ENCODE measurements at regions not wholly inside any gene's neighbourhood (a gene's known extent, or its start where the extent isn't known, plus 50 kb on each side); places are given as distances from the start of the nearest gene placed in this dataset.
A peak's percentile ranks its signal among the peaks of the same experiment; 100 is the strongest.

- Histone ChIP-seq H3K27me3 (ENCODE audit: control insufficient read depth in 1 of 2, insufficient read depth in 2 of 2, low read length in 2 of 2) (no peaks in the 10 kb centered on the region), H3K9me3 (ENCODE audit: control insufficient read depth in 2 of 2, low read length in 2 of 2) (no peaks in the 10 kb centered on the region), H3K4me1 (ENCODE audit: control insufficient read depth, insufficient read depth, low read length) (peaks cover 12% of the 10 kb centered on the region), H3K9ac (ENCODE audit: low read length in 2 of 2) (no peak overlapping the region), H3K4me3 (ENCODE audit: low read length in 2 of 2) (no peak overlapping the region), H3K36me3 (ENCODE audit: control insufficient read depth in 2 of 2, insufficient read depth in 2 of 2, low read length in 2 of 2) (no peaks in the 10 kb centered on the region), H3K27ac (ENCODE audit: low read length) (no peak overlapping the region)
These were observed 87.3 kb upstream of the ABCC4 start for GRCh38 chr13:95388420-95389079.

DNA sequence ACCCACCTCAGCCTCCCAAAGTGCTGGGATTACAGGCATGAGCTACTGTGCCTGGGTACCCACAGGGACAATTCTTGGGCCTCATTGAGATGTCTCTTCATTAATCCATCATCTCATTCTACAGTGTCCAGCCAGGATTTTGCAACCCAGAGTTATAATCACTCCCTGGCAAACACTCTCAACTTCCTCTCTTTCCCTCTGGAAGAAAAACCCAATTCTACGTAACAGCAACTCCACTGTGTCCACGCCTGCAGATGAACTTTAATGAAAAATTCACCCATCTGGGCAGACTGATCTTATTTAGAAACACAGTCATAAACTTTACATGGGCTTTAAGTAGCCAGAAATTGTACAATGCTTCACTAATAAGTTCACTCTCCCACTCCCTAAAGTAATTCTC, 90.1 kb upstream of the ABCC4 start:
- H3K27ac ChIP-seq (ENCODE audit: low read length): no peak overlapping the region
- no peaks in the 10 kb centered on the region for H3K27me3 ChIP-seq (ENCODE audit: control insufficient read depth in 1 of 2, insufficient read depth in 2 of 2, low read length in 2 of 2)

GRCh38 chr13:95391785-95392184, 90.5 kb upstream of the ABCC4 start:
- H3K4me1 ChIP-seq (ENCODE audit: control insufficient read depth, insufficient read depth, low read length): peaks cover 4% of the 10 kb centered on the region
- no peaks in the 10 kb centered on the region for H3K36me3 ChIP-seq (ENCODE audit: control insufficient read depth in 2 of 2, insufficient read depth in 2 of 2, low read length in 2 of 2)
- H3K9ac ChIP-seq (ENCODE audit: low read length in 2 of 2): no peak overlapping the region
- no peak overlapping the region for H3K4me3 ChIP-seq (ENCODE audit: low read length in 2 of 2)
- H3K27ac ChIP-seq (ENCODE audit: low read length): no peak overlapping the region
- no peaks in the 10 kb centered on the region for H3K27me3 ChIP-seq (ENCODE audit: control insufficient read depth in 1 of 2, insufficient read depth in 2 of 2, low read length in 2 of 2)
- H3K9me3 ChIP-seq (ENCODE audit: control insufficient read depth in 2 of 2, low read length in 2 of 2): no peaks in the 10 kb centered on the region

More for the DNA sequence above, 90.1 kb upstream of the ABCC4 start:
- H3K9ac ChIP-seq (ENCODE audit: low read length in 2 of 2): no peak overlapping the region
- no peak overlapping the region for H3K4me3 ChIP-seq (ENCODE audit: low read length in 2 of 2)
- H3K9me3 ChIP-seq (ENCODE audit: control insufficient read depth in 2 of 2, low read length in 2 of 2): no peaks in the 10 kb centered on the region
- peaks cover 6% of the 10 kb centered on the region for H3K4me1 ChIP-seq (ENCODE audit: control insufficient read depth, insufficient read depth, low read length)
- H3K36me3 ChIP-seq (ENCODE audit: control insufficient read depth in 2 of 2, insufficient read depth in 2 of 2, low read length in 2 of 2): no peaks in the 10 kb centered on the region

DNA sequence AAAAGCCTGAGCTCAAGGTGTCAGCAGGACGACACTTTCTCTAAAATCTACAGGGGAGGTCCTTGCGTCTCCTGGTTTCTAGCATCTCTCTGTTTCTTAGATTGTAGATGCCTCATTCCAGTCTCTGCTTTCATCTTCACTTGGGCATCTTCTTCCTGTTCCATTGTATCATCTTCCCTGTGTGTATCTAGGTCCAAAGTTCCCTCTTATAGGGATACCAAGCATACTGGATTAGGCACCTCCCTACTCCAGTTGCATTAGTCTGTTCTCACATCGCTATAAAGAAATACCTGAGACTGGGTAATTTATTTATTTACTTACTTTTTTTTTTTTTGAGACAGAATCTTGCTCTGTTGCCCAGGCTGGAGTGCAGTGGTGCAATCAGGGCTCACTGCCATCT, 91.3 kb upstream of the ABCC4 start:
- Histone ChIP-seq H3K27ac (ENCODE audit: low read length) (no peak overlapping the region), H3K36me3 (ENCODE audit: control insufficient read depth in 2 of 2, insufficient read depth in 2 of 2, low read length in 2 of 2) (no peaks in the 10 kb centered on the region), H3K9me3 (ENCODE audit: control insufficient read depth in 2 of 2, low read length in 2 of 2) (no peaks in the 10 kb centered on the region), H3K4me1 (ENCODE audit: control insufficient read depth, insufficient read depth, low read length) (peaks cover 4% of the 10 kb centered on the region), H3K27me3 (ENCODE audit: control insufficient read depth in 1 of 2, insufficient read depth in 2 of 2, low read length in 2 of 2) (no peaks in the 10 kb centered on the region), H3K4me3 (ENCODE audit: low read length in 2 of 2) (no peak overlapping the region), H3K9ac (ENCODE audit: low read length in 2 of 2) (no peak overlapping the region)

DNA sequence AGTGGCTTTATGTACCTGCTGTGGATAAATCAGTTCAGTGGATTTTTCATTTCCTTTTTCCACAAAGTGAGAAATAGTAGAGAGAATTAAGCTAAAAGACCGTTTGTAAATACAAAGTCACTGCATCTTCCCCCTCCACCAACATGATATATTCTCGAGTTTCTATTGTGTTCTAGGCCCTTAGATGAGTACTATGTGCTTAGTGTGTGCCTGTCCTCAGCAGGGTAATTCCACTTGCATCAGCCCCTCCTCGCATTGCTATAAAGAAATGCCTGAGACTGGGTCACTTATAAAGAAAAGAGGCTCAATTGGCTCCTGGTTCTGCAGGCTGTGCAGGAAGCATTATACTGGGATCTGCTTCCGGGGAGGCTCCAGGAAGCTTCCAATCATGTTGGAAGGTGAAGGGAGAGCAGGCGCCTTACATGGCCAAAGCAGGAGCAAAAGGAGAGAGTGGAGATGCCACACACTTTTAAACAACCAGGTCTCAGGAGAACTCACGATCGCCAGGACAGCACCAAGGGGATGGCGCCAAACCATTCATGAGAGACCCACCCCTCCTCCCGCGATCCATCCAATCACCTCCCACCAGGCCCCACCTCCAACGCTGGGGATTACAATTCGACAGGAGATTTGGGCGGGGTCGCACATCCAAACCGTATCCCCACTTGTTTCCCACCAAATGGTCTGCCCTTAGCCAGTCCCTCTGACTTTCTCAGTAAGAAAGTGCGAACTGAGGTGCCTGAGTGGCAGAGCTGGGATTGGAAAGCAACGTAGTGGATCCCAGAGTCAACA, 102.3 kb upstream of the ABCC4 start:
- Histone ChIP-seq H3K27me3 (ENCODE audit: control insufficient read depth in 1 of 2, insufficient read depth in 2 of 2, low read length in 2 of 2) (no peaks in the 10 kb centered on the region), H3K9me3 (ENCODE audit: control insufficient read depth in 2 of 2, low read length in 2 of 2) (no peaks in the 10 kb centered on the region), H3K9ac (ENCODE audit: low read length in 2 of 2) (peak overlapping the region; percentile 44 to 55), H3K36me3 (ENCODE audit: control insufficient read depth in 2 of 2, insufficient read depth in 2 of 2, low read length in 2 of 2) (no peaks in the 10 kb centered on the region), H3K4me3 (ENCODE audit: low read length in 2 of 2) (peak overlapping the region; percentile 39 to 73), H3K4me1 (ENCODE audit: control insufficient read depth, insufficient read depth, low read length) (peaks cover 9% of the 10 kb centered on the region), H3K27ac (ENCODE audit: low read length) (no peak overlapping the region)

- Histone ChIP-seq H3K4me1 (ENCODE audit: control insufficient read depth, insufficient read depth, low read length) (peaks cover 9% of the 10 kb centered on the region), H3K9ac (ENCODE audit: low read length in 2 of 2) (peak overlapping the region; percentile 44 to 55)
These were observed 103.1 kb upstream of the ABCC4 start for GRCh38 chr13:95404141-95404882.

GRCh38 chr13:95406176-95406575, 104.9 kb upstream of the ABCC4 start:
- Histone ChIP-seq H3K36me3 (ENCODE audit: control insufficient read depth in 2 of 2, insufficient read depth in 2 of 2, low read length in 2 of 2) (no peaks in the 10 kb centered on the region), H3K27ac (ENCODE audit: low read length) (no peak overlapping the region), H3K27me3 (ENCODE audit: control insufficient read depth in 1 of 2, insufficient read depth in 2 of 2, low read length in 2 of 2) (no peaks in the 10 kb centered on the region), H3K4me1 (ENCODE audit: control insufficient read depth, insufficient read depth, low read length) (peaks cover 9% of the 10 kb centered on the region), H3K4me3 (ENCODE audit: low read length in 2 of 2) (no peak overlapping the region), H3K9me3 (ENCODE audit: control insufficient read depth in 2 of 2, low read length in 2 of 2) (no peaks in the 10 kb centered on the region), H3K9ac (ENCODE audit: low read length in 2 of 2) (no peak overlapping the region)

More at GRCh38 chr13:95404141-95404882, 103.1 kb upstream of the ABCC4 start:
- Histone ChIP-seq H3K36me3 (ENCODE audit: control insufficient read depth in 2 of 2, insufficient read depth in 2 of 2, low read length in 2 of 2) (no peaks in the 10 kb centered on the region), H3K4me3 (ENCODE audit: low read length in 2 of 2) (peak overlapping the region; percentile 39 to 73), H3K27me3 (ENCODE audit: control insufficient read depth in 1 of 2, insufficient read depth in 2 of 2, low read length in 2 of 2) (no peaks in the 10 kb centered on the region), H3K27ac (ENCODE audit: low read length) (no peak overlapping the region), H3K9me3 (ENCODE audit: control insufficient read depth in 2 of 2, low read length in 2 of 2) (no peaks in the 10 kb centered on the region)

- Histone ChIP-seq H3K27ac (ENCODE audit: low read length) (no peak overlapping the region), H3K27me3 (ENCODE audit: control insufficient read depth in 1 of 2, insufficient read depth in 2 of 2, low read length in 2 of 2) (no peaks in the 10 kb centered on the region), H3K4me3 (ENCODE audit: low read length in 2 of 2) (no peak overlapping the region)
These were observed 110.3 kb upstream of the ABCC4 start for GRCh38 chr13:95411428-95412040.

GRCh38 chr13:95418946-95419345, 117.7 kb upstream of the ABCC4 start:
- Histone ChIP-seq H3K36me3 (ENCODE audit: control insufficient read depth in 2 of 2, insufficient read depth in 2 of 2, low read length in 2 of 2) (no peaks in the 10 kb centered on the region), H3K9ac (ENCODE audit: low read length in 2 of 2) (no peak overlapping the region), H3K27me3 (ENCODE audit: control insufficient read depth in 1 of 2, insufficient read depth in 2 of 2, low read length in 2 of 2) (no peaks in the 10 kb centered on the region), H3K4me1 (ENCODE audit: control insufficient read depth, insufficient read depth, low read length) (no peaks in the 10 kb centered on the region), H3K9me3 (ENCODE audit: control insufficient read depth in 2 of 2, low read length in 2 of 2) (no peaks in the 10 kb centered on the region), H3K4me3 (ENCODE audit: low read length in 2 of 2) (no peak overlapping the region), H3K27ac (ENCODE audit: low read length) (no peak overlapping the region)

More at GRCh38 chr13:95411428-95412040, 110.3 kb upstream of the ABCC4 start:
- no peaks in the 10 kb centered on the region for H3K36me3 ChIP-seq (ENCODE audit: control insufficient read depth in 2 of 2, insufficient read depth in 2 of 2, low read length in 2 of 2)
- H3K9ac ChIP-seq (ENCODE audit: low read length in 2 of 2): no peak overlapping the region
- no peaks in the 10 kb centered on the region for H3K4me1 ChIP-seq (ENCODE audit: control insufficient read depth, insufficient read depth, low read length)
- no peaks in the 10 kb centered on the region for H3K9me3 ChIP-seq (ENCODE audit: control insufficient read depth in 2 of 2, low read length in 2 of 2)

DNA sequence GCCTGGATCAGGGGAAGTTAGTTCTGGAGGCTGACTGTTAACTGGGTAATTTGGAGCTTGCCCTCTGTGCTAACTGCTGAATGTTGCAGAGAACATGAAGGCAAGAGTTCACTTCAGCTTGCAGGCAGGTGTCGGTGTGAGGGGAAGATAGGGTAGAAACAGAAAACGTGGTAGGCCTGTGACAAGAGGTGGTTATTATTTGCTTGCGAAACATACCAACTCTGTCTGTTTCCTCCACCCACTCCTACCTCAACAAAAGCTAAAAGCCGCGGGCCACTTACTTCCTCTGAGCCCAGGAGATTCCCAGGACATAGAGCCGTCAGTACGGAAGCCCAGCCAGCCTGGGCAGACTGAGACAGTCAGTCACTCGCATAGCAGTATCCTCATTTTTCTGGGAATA, 119.2 kb upstream of the ABCC4 start:
- no peaks in the 10 kb centered on the region for H3K36me3 ChIP-seq (ENCODE audit: control insufficient read depth in 2 of 2, insufficient read depth in 2 of 2, low read length in 2 of 2)
- no peaks in the 10 kb centered on the region for H3K9me3 ChIP-seq (ENCODE audit: control insufficient read depth in 2 of 2, low read length in 2 of 2)
- H3K27ac ChIP-seq (ENCODE audit: low read length): no peak overlapping the region
- no peak overlapping the region for H3K4me3 ChIP-seq (ENCODE audit: low read length in 2 of 2)
- no peaks in the 10 kb centered on the region for H3K27me3 ChIP-seq (ENCODE audit: control insufficient read depth in 1 of 2, insufficient read depth in 2 of 2, low read length in 2 of 2)
- no peaks in the 10 kb centered on the region for H3K4me1 ChIP-seq (ENCODE audit: control insufficient read depth, insufficient read depth, low read length)
- H3K9ac ChIP-seq (ENCODE audit: low read length in 2 of 2): no peak overlapping the region

All from stomach smooth muscle (tissue), 2 donors.